HG03095 (cell line): ENCODE measurements at regions not wholly inside any gene's neighbourhood (a gene's known extent, or its start where the extent isn't known, plus 50 kb on each side); places are given as distances from the start of the nearest gene placed in this dataset.

Experiments
- ATAC-seq: cut with Tn5 transposase; IDR thresholded peaks from one replicate; pipeline ENCODE4 v1.9.1; 2021; ENCODE audit warnings: moderate library complexity; ENCODE audit not compliant: unreplicated experiment

GRCh38 chr7:109996411-109996810, 1094.5 kb upstream of the LRRN3 start:
- ATAC-seq: no peak

- ATAC-seq: no peak
Measured at GRCh38 chr7:109996927-109997326, 1094.0 kb upstream of the LRRN3 start.

GRCh38 chr7:109997837-109998236, 1093.1 kb upstream of the LRRN3 start:
- ATAC-seq: no peak

GRCh38 chr7:110001254-110001938, 1089.5 kb upstream of the LRRN3 start:
- ATAC-seq: no peak

GRCh38 chr7:110003827-110004226, 1087.1 kb upstream of the LRRN3 start:
- no peak for ATAC-seq

- ATAC-seq: no peak
Measured at GRCh38 chr7:110007320-110008063, 1083.4 kb upstream of the LRRN3 start.

GRCh38 chr7:110010359-110010758, 1080.6 kb upstream of the LRRN3 start:
- ATAC-seq: no peak

GRCh38 chr7:110017405-110017804, 1073.5 kb upstream of the LRRN3 start:
- no peak for ATAC-seq

GRCh38 chr7:110027385-110027784, 1063.5 kb upstream of the LRRN3 start:
- ATAC-seq: no peak

- ATAC-seq: no peak
Measured at GRCh38 chr7:110043519-110043918, 1047.4 kb upstream of the LRRN3 start.

GRCh38 chr7:110050785-110051184, 1040.1 kb upstream of the LRRN3 start:
- no peak for ATAC-seq

- ATAC-seq: no peak
Measured at GRCh38 chr7:110051372-110051771, 1039.6 kb upstream of the LRRN3 start.

GRCh38 chr7:110056331-110056730, 1034.6 kb upstream of the LRRN3 start:
- ATAC-seq: no peak

GRCh38 chr7:110058401-110058800, 1032.5 kb upstream of the LRRN3 start:
- no peak for ATAC-seq

- no peak for ATAC-seq
Measured at GRCh38 chr7:110061387-110061786, 1029.5 kb upstream of the LRRN3 start.

GRCh38 chr7:110065121-110065520, 1025.8 kb upstream of the LRRN3 start:
- ATAC-seq: no peak

- no peak for ATAC-seq
Measured at GRCh38 chr7:110066843-110067242, 1024.1 kb upstream of the LRRN3 start.

GRCh38 chr7:110071192-110071591, 1019.7 kb upstream of the LRRN3 start:
- ATAC-seq: no peak

GRCh38 chr7:110075450-110075849, 1015.5 kb upstream of the LRRN3 start:
- no peak for ATAC-seq

GRCh38 chr7:110076194-110076593, 1014.7 kb upstream of the LRRN3 start:
- ATAC-seq: no peak

GRCh38 chr7:110084181-110084807, 1006.6 kb upstream of the LRRN3 start:
- no peak for ATAC-seq
